H9 (cell line): ENCODE measurements at regions not wholly inside any gene's neighbourhood (a gene's known extent, or its start where the extent isn't known, plus 50 kb on each side); places are given as distances from the start of the nearest gene placed in this dataset.

ENCODE experiments used
- DNase-seq: peaks from one replicate; pipeline ENCODE4 v3.0.0-alpha.2; 2017
- H2AFZ ChIP-seq: one replicate; pipeline ENCODE4 v1.6.1; 2013; ENCODE audit warnings: mild to moderate bottlenecking, low read length, control low read depth, moderate library complexity
- H2AK5ac ChIP-seq: 2 replicates; pipeline ENCODE4 v1.6.1; 2013; ENCODE audit warnings: low read length, control low read depth, mixed read lengths; ENCODE audit not compliant: insufficient read length
- H2BK120ac ChIP-seq: one replicate; pipeline ENCODE4 v1.6.1; 2013; ENCODE audit warnings: low read depth, mild to moderate bottlenecking, low read length, control low read depth, inconsistent platforms; ENCODE audit not compliant: poor library complexity, severe bottlenecking
- H2BK12ac ChIP-seq: 2 replicates; pipeline ENCODE4 v1.6.1; 2013; ENCODE audit warnings: low read length, control low read depth, mixed read lengths, low read depth; ENCODE audit not compliant: insufficient read length
- H2BK15ac ChIP-seq: 2 replicates; pipeline ENCODE4 v1.6.1; 2013; ENCODE audit warnings: low read depth, low read length, control low read depth
- H2BK20ac ChIP-seq: one replicate; pipeline ENCODE4 v1.6.1; 2013; ENCODE audit warnings: low read depth, mild to moderate bottlenecking, low read length, control low read depth, inconsistent platforms; ENCODE audit not compliant: poor library complexity, severe bottlenecking
- H2BK5ac ChIP-seq: 2 replicates; pipeline ENCODE4 v1.6.1; 2013; ENCODE audit warnings: low read length, control low read depth, mixed read lengths; ENCODE audit not compliant: insufficient read length
- H3K14ac ChIP-seq: 2 replicates; pipeline ENCODE4 v1.6.1; 2013; ENCODE audit warnings: low read length, control low read depth; ENCODE audit not compliant: insufficient read depth
- H3K18ac ChIP-seq: 2 replicates; pipeline ENCODE4 v1.6.1; 2013; ENCODE audit warnings: low read depth, mild to moderate bottlenecking, mixed read lengths, low read length, control low read depth; ENCODE audit not compliant: insufficient read length
- H3K23ac ChIP-seq: 2 replicates; pipeline ENCODE4 v1.6.1; 2013; ENCODE audit warnings: low read length, control low read depth, mixed read lengths, low read depth; ENCODE audit not compliant: insufficient read length
- H3K23me2 ChIP-seq: 2 replicates; pipeline ENCODE4 v1.6.1; 2013; ENCODE audit warnings: low read depth, mild to moderate bottlenecking, mixed read lengths, low read length, control low read depth; ENCODE audit not compliant: insufficient read length, poor library complexity, severe bottlenecking
- H3K27ac ChIP-seq: 2 replicates; pipeline ENCODE4 v1.5.1; 2013; ENCODE audit warnings: low read length, control low read depth, mixed read lengths, low read depth; ENCODE audit not compliant: insufficient read length
- H3K27me3 ChIP-seq: 2 replicates; pipeline ENCODE4 v1.6.1; 2013; ENCODE audit warnings: low read length, control low read depth, inconsistent platforms; ENCODE audit not compliant: insufficient read depth
- H3K4ac ChIP-seq: 2 replicates; pipeline ENCODE4 v1.6.1; 2013; ENCODE audit warnings: low read depth, mild to moderate bottlenecking, control low read depth, inconsistent platforms, low read length, moderate library complexity
- H3K4me1 ChIP-seq: 2 replicates; pipeline ENCODE4 v1.6.1; 2013; ENCODE audit warnings: low read length, control low read depth, inconsistent platforms; ENCODE audit not compliant: insufficient read depth
- H3K4me2 ChIP-seq: 2 replicates; pipeline ENCODE4 v1.6.1; 2013; ENCODE audit warnings: low read length, control low read depth, mixed read lengths; ENCODE audit not compliant: insufficient read length, insufficient read depth
- H3K56ac ChIP-seq: 2 replicates; pipeline ENCODE4 v1.6.1; 2013; ENCODE audit warnings: low read depth, mild to moderate bottlenecking, mixed read lengths, low read length, control low read depth; ENCODE audit not compliant: insufficient read length
- H3K79me1 ChIP-seq: 2 replicates; pipeline ENCODE4 v1.6.1; 2013; ENCODE audit warnings: low read depth, mild to moderate bottlenecking, moderate library complexity, low read length, control low read depth, inconsistent platforms; ENCODE audit not compliant: insufficient read depth, poor library complexity, severe bottlenecking
- H3K79me2 ChIP-seq: 2 replicates; pipeline ENCODE4 v1.6.1; 2013; ENCODE audit warnings: low read length, control low read depth, inconsistent platforms; ENCODE audit not compliant: insufficient read depth
- H3K9ac ChIP-seq: 2 replicates; pipeline ENCODE4 v1.6.1; 2013; ENCODE audit warnings: low read length, control low read depth, mixed read lengths; ENCODE audit not compliant: insufficient read length; ENCODE audit errors: extremely low read depth
- H3K9me3 ChIP-seq: one replicate; pipeline ENCODE4 v1.6.1; 2013; ENCODE audit warnings: low read depth, low read length, inconsistent platforms; ENCODE audit not compliant: control insufficient read depth
- H3T11ph ChIP-seq: one replicate; pipeline ENCODE4 v1.6.1; 2013; ENCODE audit warnings: mild to moderate bottlenecking, low read length, control low read depth, inconsistent platforms
- H4K20me1 ChIP-seq: one replicate; pipeline ENCODE4 v1.6.1; 2013; ENCODE audit not compliant: control insufficient read depth, insufficient read length, insufficient read depth
- H4K5ac ChIP-seq: 2 replicates; pipeline ENCODE4 v1.6.1; 2013; ENCODE audit warnings: low read depth, mild to moderate bottlenecking, mixed read lengths, low read length, control low read depth; ENCODE audit not compliant: insufficient read length
- H4K8ac ChIP-seq: replicated peaks from 2 replicates; pipeline ENCODE4 v1.6.1; 2013; ENCODE audit warnings: low read length, control low read depth, mixed read lengths, low read depth; ENCODE audit not compliant: insufficient read length
- H4K91ac ChIP-seq: 2 replicates; pipeline ENCODE4 v1.6.1; 2013; ENCODE audit warnings: low read depth, mild to moderate bottlenecking, moderate library complexity, mixed read lengths, low read length, control low read depth; ENCODE audit not compliant: insufficient read length
- H3K27ac Mint-ChIP-seq, 3 experiments: 2 replicates in 2 of 3; 3 replicates in 1 of 3; pipeline ENCODE4 v1.8.0; 2020 to 2021; ENCODE audit warnings: mixed read lengths in 3 of 3, mild to moderate bottlenecking in 1 of 3, moderate library complexity in 1 of 3
- H3K27me3 Mint-ChIP-seq: 2 replicates; pipeline ENCODE4 v1.8.0; 2021; ENCODE audit warnings: low read depth, mild to moderate bottlenecking, moderate library complexity, mixed read lengths
- H3K36me3 Mint-ChIP-seq, 3 experiments: 2 replicates in 2 of 3; 3 replicates in 1 of 3; pipeline ENCODE4 v1.8.0; 2020 to 2021; ENCODE audit warnings: low read depth in 3 of 3, mixed read lengths in 3 of 3; ENCODE audit not compliant: insufficient read depth in 1 of 3
- H3K4me1 Mint-ChIP-seq, 2 experiments: 2 replicates each; pipeline ENCODE4 v1.8.0; 2020; ENCODE audit warnings: mixed read lengths in 2 of 2
- H3K4me3 Mint-ChIP-seq, 2 experiments: 2 replicates in 1 of 2; 3 replicates in 1 of 2; pipeline ENCODE4 v1.8.0; 2020 to 2021; ENCODE audit warnings: mild to moderate bottlenecking in 2 of 2, mixed read lengths in 2 of 2, moderate library complexity in 1 of 2
- H3K9me3 Mint-ChIP-seq, 2 experiments: 2 replicates in 1 of 2; 3 replicates in 1 of 2; pipeline ENCODE4 v1.8.0; 2020; ENCODE audit warnings: mild to moderate bottlenecking in 2 of 2, mixed read lengths in 2 of 2, moderate library complexity in 1 of 2
- WGBS: extraction: QIAGEN DNeasy Blood & Tissue Kit; methylation state at CpG from one replicate; pipeline ENCODE4 v1.1.7; 2013; ENCODE audit warnings: missing lambda C conversion rate, low lambda C conversion rate, mixed read lengths; ENCODE audit not compliant: insufficient read length; ENCODE audit errors: extremely low coverage; 5-methylcytosine and 5-hydroxymethylcytosine counted together
- TF ChIP-seq, protein P1 (sequence below): fragments of 200-600 bp; sonication (generic); conservative IDR thresholded peaks from 3 replicates; pipeline ENCODE4 v1.8.0; 2021; ENCODE audit warnings: antibody characterized with exemption, mild to moderate bottlenecking

DNA sequence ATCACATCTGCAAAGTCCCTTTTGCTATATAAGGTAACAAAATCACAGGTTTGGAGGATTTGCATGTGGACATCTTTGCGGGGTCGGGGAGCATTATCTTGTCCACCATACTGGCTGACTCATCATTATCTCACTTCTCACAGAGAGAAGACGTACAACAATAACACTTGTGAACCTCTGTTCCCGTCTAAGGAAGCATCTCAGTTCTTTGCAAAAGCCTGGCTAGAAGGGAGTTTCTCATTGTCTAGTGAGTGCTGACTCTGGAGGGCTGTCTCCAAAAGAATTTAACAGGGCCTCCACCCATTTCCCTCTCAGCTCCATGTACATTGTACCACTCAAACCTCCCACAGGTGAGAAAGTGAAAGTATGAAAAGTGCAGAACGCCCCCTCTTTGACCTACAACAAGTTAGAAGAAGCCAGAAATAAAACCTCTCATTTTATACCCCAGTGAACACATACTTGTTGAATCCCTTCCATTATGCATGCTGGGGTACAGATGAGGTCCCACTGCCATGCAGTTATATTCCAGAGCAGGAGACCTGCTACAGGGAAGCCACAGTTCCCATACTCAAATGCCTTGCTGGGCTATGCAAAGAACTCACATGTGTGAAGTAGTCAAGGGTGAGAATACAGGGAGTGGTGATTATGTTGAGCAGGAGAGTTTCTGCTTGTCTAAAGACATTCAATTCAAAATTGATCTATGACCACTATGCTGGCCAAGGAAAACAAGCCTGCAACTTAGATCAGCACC is 121.7 kb upstream of the PRDX6 start:
- Histone ChIP-seq H3K4me1 (no peaks in the 10 kb centered on the region), H3K79me1 (no peaks in the 10 kb centered on the region), H3K27me3 (no peaks in the 10 kb centered on the region), H2BK20ac (no peak overlapping the region), H3K27ac (no peak overlapping the region), H3T11ph (no peak overlapping the region), H3K23ac (no peak overlapping the region), H3K9me3 (peaks cover 14% of the 10 kb centered on the region), H2BK12ac (no peak overlapping the region), H2BK5ac (no peak overlapping the region), H2BK120ac (no peak overlapping the region), H3K23me2 (no peaks in the 10 kb centered on the region), H3K9ac (no peak overlapping the region), H3K56ac (no peak overlapping the region), H3K4ac (no peak overlapping the region), H3K79me2 (no peaks in the 10 kb centered on the region), H4K20me1 (no peaks in the 10 kb centered on the region), H3K18ac (no peak overlapping the region), H2BK15ac (no peak overlapping the region), H3K4me2 (no peak overlapping the region), H4K8ac (no peak overlapping the region), H4K91ac (no peak overlapping the region), H2AFZ (no peak overlapping the region), H2AK5ac (no peak overlapping the region), H4K5ac (no peak overlapping the region), H3K14ac (no peak overlapping the region)
- H3K4me1 Mint-ChIP-seq: peaks cover 0 to under 1% of the 10 kb centered on the region in 2 experiments; a peak in 1 of 4 replicates
- TF ChIP-seq, protein P1, sequence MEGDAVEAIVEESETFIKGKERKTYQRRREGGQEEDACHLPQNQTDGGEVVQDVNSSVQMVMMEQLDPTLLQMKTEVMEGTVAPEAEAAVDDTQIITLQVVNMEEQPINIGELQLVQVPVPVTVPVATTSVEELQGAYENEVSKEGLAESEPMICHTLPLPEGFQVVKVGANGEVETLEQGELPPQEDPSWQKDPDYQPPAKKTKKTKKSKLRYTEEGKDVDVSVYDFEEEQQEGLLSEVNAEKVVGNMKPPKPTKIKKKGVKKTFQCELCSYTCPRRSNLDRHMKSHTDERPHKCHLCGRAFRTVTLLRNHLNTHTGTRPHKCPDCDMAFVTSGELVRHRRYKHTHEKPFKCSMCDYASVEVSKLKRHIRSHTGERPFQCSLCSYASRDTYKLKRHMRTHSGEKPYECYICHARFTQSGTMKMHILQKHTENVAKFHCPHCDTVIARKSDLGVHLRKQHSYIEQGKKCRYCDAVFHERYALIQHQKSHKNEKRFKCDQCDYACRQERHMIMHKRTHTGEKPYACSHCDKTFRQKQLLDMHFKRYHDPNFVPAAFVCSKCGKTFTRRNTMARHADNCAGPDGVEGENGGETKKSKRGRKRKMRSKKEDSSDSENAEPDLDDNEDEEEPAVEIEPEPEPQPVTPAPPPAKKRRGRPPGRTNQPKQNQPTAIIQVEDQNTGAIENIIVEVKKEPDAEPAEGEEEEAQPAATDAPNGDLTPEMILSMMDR: no peak
- H3K27ac Mint-ChIP-seq: 0 out of 7 replicates have a peak overlapping the region, but pooled peaks of 1 of the 3 experiments have one; percentile 27
- WGBS: no CpG with 5 or more reads among the region's 5 CpGs
- DNase-seq: no peak
- H3K9me3 Mint-ChIP-seq: peaks cover 21 to 40% of the 10 kb centered on the region in 2 experiments
- H3K4me3 Mint-ChIP-seq: no peak overlapping the region
- H3K27me3 Mint-ChIP-seq: peaks cover 2% of the 10 kb centered on the region; the same call in 1 of the 2 replicates
- H3K36me3 Mint-ChIP-seq: peaks cover 17 to 30% (median 24%) of the 10 kb centered on the region in 3 experiments
